ENCODE measurements at regions not wholly inside any gene's neighbourhood (a gene's known extent, or its start where the extent isn't known, plus 50 kb on each side); places are given as distances from the start of the nearest gene placed in this dataset.

- Histone ChIP-seq H3K4me1 (replicated peaks) (no peaks in the 10 kb centered on the region), H3K27me3 (replicated peaks; ENCODE audit: insufficient read depth) (no peaks in the 10 kb centered on the region), H3K27ac (no peak overlapping the region), H3K9me3 (no peaks in the 10 kb centered on the region), H3K4me3 (no peak overlapping the region), H3K36me3 (no peaks in the 10 kb centered on the region)
- DNase-seq (ENCODE audit: low spot score) = no peak
- WGBS = 41% methylated on average over 6 of the region's 6 CpGs
- TF ChIP-seq POLR2AphosphoS5 (IDR thresholded peaks at IDR 0.05) = no peak
- TF ChIP-seq CTCF (IDR thresholded peaks at IDR 0.05) = no peak
- no peak for TF ChIP-seq POLR2A (IDR thresholded peaks at IDR 0.05)
- intact Hi-C loops (cut with DNase I) = no loop called here
Measured at GRCh38 chr1:230540421-230541155, 101.7 kb upstream of the COG2 start.

- H3K27me3 ChIP-seq (replicated peaks; ENCODE audit: insufficient read depth) = no peaks in the 10 kb centered on the region
- TF ChIP-seq POLR2A (IDR thresholded peaks at IDR 0.05) = no peak
- no peak for TF ChIP-seq CTCF (IDR thresholded peaks at IDR 0.05)
- TF ChIP-seq POLR2AphosphoS5 (IDR thresholded peaks at IDR 0.05) = no peak
- intact Hi-C loops (cut with DNase I) = no loop called here
- WGBS = 84% methylated on average over 9 of the region's 9 CpGs
- H3K4me1 ChIP-seq (replicated peaks) = no peaks in the 10 kb centered on the region
- no peaks in the 10 kb centered on the region for H3K9me3 ChIP-seq
- H3K36me3 ChIP-seq = no peaks in the 10 kb centered on the region
- no peak overlapping the region for H3K4me3 ChIP-seq
- no peak overlapping the region for H3K27ac ChIP-seq
- no peak for DNase-seq (ENCODE audit: low spot score)
Measured at GRCh38 chr1:230537456-230537855, 104.8 kb upstream of the COG2 start.

GRCh38 chr1:230536641-230537155 lies 105.6 kb upstream of the COG2 start:
- no peak for TF ChIP-seq POLR2AphosphoS5 (IDR thresholded peaks at IDR 0.05)
- no peak for TF ChIP-seq POLR2A (IDR thresholded peaks at IDR 0.05)
- no peak for TF ChIP-seq CTCF (IDR thresholded peaks at IDR 0.05)
- Histone ChIP-seq H3K4me1 (replicated peaks) (no peaks in the 10 kb centered on the region), H3K27me3 (replicated peaks; ENCODE audit: insufficient read depth) (no peaks in the 10 kb centered on the region), H3K36me3 (no peaks in the 10 kb centered on the region), H3K27ac (no peak overlapping the region), H3K4me3 (no peak overlapping the region), H3K9me3 (no peaks in the 10 kb centered on the region)
- WGBS = 43% methylated on average over 1 of the region's 1 CpG
- no peak for DNase-seq (ENCODE audit: low spot score)
- intact Hi-C loops (cut with DNase I) = no loop called here

- Histone ChIP-seq H3K27me3 (replicated peaks; ENCODE audit: insufficient read depth) (no peaks in the 10 kb centered on the region), H3K4me1 (replicated peaks) (no peaks in the 10 kb centered on the region), H3K9me3 (no peaks in the 10 kb centered on the region), H3K36me3 (no peaks in the 10 kb centered on the region), H3K4me3 (no peak overlapping the region), H3K27ac (no peak overlapping the region)
- DNase-seq (ENCODE audit: low spot score) = no peak
- intact Hi-C loops (cut with DNase I) = no loop called here
- 82% methylated on average over 2 of the region's 2 CpGs for WGBS
- TF ChIP-seq POLR2A (IDR thresholded peaks at IDR 0.05) (no peak), POLR2AphosphoS5 (IDR thresholded peaks at IDR 0.05) (no peak), CTCF (IDR thresholded peaks at IDR 0.05) (no peak)
Measured at GRCh38 chr1:230534224-230534623, 108.1 kb upstream of the COG2 start.

- Histone ChIP-seq H3K27ac (no peak overlapping the region), H3K4me1 (replicated peaks) (no peaks in the 10 kb centered on the region), H3K4me3 (no peak overlapping the region), H3K36me3 (no peaks in the 10 kb centered on the region), H3K27me3 (replicated peaks; ENCODE audit: insufficient read depth) (no peaks in the 10 kb centered on the region), H3K9me3 (no peaks in the 10 kb centered on the region)
- intact Hi-C loops (cut with DNase I) = no loop called here
- DNase-seq (ENCODE audit: low spot score) = no peak
- TF ChIP-seq CTCF (IDR thresholded peaks at IDR 0.05) (no peak), POLR2AphosphoS5 (IDR thresholded peaks at IDR 0.05) (no peak), POLR2A (IDR thresholded peaks at IDR 0.05) (no peak)
Measured at GRCh38 chr1:230531103-230531502, 105.0 kb upstream of the PGBD5 start.
